ENCODE measurements at regions not wholly inside any gene's neighbourhood (a gene's known extent, or its start where the extent isn't known, plus 50 kb on each side); places are given as distances from the start of the nearest gene placed in this dataset.
A peak's percentile ranks its signal among the peaks of the same experiment; 100 is the strongest.

DNA sequence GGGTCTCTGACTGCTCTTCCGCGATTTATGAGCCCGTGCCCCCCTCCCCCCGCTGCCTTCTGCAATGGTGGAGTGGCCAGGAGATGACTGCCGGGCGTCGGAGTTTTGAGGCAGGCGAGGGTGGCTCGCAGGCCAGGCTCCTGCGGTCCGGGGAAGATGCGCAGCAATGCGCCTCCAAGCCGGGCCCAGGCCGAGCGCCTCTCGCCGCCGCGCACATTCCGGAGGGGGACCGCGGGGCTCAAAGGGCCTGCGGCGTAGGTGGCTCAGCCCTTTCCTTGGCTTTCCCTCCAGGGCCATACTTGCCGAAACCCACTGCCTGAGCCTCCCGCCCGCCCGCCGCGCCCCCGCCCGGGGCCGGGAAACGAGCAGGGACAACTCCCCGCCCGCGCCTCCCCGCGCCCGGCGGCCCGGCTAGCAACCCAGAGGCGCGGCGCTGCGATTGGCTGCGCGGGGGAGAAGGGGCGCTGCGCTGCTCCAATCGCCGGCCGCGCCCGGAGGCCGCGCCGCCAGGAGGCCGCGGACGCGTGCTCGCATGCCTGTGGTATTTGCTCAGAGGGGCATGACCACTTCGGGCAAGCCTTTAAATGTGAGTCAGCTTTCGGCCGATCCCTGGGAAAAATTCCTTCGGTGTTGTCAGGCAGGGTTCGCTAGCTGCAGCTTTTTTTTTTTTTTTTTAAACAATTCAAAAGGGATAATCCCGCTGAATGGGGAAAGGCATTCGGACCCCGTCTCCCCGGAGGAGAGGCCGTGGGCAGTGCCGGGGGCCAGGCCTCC lies 157.9 kb upstream of the PARP11 start:
- Histone ChIP-seq H3K27ac (ENCODE audit: low read depth, low read length) (peak overlapping the region; percentile 62), H3K4me3 (ENCODE audit: low read depth in 1 of 2, low read length in 2 of 2) (peak overlapping the region; percentile 32 to 66), H3K9ac (ENCODE audit: low read depth in 1 of 2, low read length in 2 of 2) (peak overlapping the region; percentile 42 to 55), H3K27me3 (ENCODE audit: control insufficient read depth in 1 of 2, insufficient read depth in 2 of 2, low read length in 2 of 2) (no peaks in the 10 kb centered on the region), H3K9me3 (ENCODE audit: control insufficient read depth in 1 of 2, low read length in 2 of 2) (no peaks in the 10 kb centered on the region), H3K36me3 (ENCODE audit: control insufficient read depth in 1 of 2, insufficient read depth in 2 of 2, low read length in 2 of 2) (no peaks in the 10 kb centered on the region), H3K4me1 (ENCODE audit: control insufficient read depth in 1 of 2, insufficient read depth in 2 of 2, low read length in 2 of 2) (peaks cover 41 to 45% of the 10 kb centered on the region in 2 donors)

DNA sequence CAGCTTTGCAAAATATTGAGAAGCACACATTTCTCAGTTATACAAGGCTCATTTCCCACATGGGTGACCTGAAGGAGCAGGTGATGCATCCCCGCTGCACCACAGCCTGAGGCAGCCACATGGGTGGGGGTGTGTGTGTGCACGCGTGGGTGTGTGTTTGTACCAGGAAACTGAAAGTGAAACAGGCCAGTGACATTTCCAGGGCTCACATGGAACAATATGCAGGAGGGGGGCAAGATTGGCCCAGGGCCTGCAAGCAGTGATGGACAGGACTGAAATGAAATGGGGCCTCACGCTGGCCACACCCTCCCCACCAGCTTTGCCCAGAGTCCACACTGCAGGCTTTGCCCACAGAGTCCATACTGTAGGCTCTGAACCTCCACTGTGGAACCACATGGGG lies 154.2 kb upstream of the PARP11 start:
- H3K9me3 ChIP-seq (ENCODE audit: control insufficient read depth in 1 of 2, low read length in 2 of 2): no peaks in the 10 kb centered on the region
- H3K4me1 ChIP-seq (ENCODE audit: control insufficient read depth in 1 of 2, insufficient read depth in 2 of 2, low read length in 2 of 2): peaks cover 34 to 41% of the 10 kb centered on the region in 2 donors
- no peak overlapping the region for H3K4me3 ChIP-seq (ENCODE audit: low read depth in 1 of 2, low read length in 2 of 2)
- no peaks in the 10 kb centered on the region for H3K36me3 ChIP-seq (ENCODE audit: control insufficient read depth in 1 of 2, insufficient read depth in 2 of 2, low read length in 2 of 2)
- no peak overlapping the region for H3K27ac ChIP-seq (ENCODE audit: low read depth, low read length)
- no peak overlapping the region for H3K9ac ChIP-seq (ENCODE audit: low read depth in 1 of 2, low read length in 2 of 2)
- no peaks in the 10 kb centered on the region for H3K27me3 ChIP-seq (ENCODE audit: control insufficient read depth in 1 of 2, insufficient read depth in 2 of 2, low read length in 2 of 2)

DNA sequence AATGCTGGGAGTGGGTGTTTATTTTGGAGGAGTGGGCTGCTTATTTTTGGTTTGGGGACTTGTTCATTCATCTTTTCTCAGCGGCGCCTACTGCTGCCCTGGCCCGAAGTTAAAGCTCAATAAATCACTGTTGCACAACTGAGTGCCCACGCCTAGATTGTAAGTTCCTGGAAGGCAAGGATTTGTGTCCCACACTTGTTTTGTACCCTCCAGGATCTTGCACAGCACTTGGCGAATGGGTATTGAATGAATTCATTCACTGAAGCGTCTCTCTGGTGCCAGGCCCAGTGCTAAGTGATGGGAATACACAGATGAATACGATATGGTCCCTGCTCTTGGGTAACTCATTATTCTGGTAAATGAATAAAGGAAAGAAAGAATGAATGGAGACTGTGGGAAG lies 153.3 kb upstream of the PARP11 start:
- Histone ChIP-seq H3K4me3 (ENCODE audit: low read depth in 1 of 2, low read length in 2 of 2) (no peak overlapping the region), H3K9ac (ENCODE audit: low read depth in 1 of 2, low read length in 2 of 2) (no peak overlapping the region), H3K4me1 (ENCODE audit: control insufficient read depth in 1 of 2, insufficient read depth in 2 of 2, low read length in 2 of 2) (peaks cover 26 to 36% of the 10 kb centered on the region in 2 donors), H3K27me3 (ENCODE audit: control insufficient read depth in 1 of 2, insufficient read depth in 2 of 2, low read length in 2 of 2) (no peaks in the 10 kb centered on the region), H3K9me3 (ENCODE audit: control insufficient read depth in 1 of 2, low read length in 2 of 2) (no peaks in the 10 kb centered on the region), H3K36me3 (ENCODE audit: control insufficient read depth in 1 of 2, insufficient read depth in 2 of 2, low read length in 2 of 2) (no peaks in the 10 kb centered on the region), H3K27ac (ENCODE audit: low read depth, low read length) (no peak overlapping the region)

DNA sequence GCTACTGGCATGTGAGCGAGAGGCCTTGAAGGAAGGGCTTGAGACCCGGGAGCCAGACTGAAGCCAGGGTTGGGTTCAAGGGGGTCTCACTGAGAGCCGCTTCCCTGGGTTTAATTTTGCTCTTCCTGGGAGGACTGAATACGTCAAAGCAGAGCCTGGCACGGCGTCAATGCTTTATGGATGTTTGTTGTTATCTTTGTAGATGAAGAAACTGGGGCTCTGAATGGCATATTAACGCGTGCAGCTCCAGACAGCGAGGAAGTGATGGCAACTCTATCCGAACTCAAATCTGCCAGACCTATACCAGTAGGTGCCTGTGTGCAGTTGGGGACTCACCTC lies 152.8 kb upstream of the PARP11 start:
- H3K9me3 ChIP-seq (ENCODE audit: control insufficient read depth in 1 of 2, low read length in 2 of 2): no peaks in the 10 kb centered on the region
- H3K27ac ChIP-seq (ENCODE audit: low read depth, low read length): no peak overlapping the region
- H3K9ac ChIP-seq (ENCODE audit: low read depth in 1 of 2, low read length in 2 of 2): no peak overlapping the region
- no peaks in the 10 kb centered on the region for H3K36me3 ChIP-seq (ENCODE audit: control insufficient read depth in 1 of 2, insufficient read depth in 2 of 2, low read length in 2 of 2)
- H3K4me1 ChIP-seq (ENCODE audit: control insufficient read depth in 1 of 2, insufficient read depth in 2 of 2, low read length in 2 of 2): peaks cover 26 to 34% of the 10 kb centered on the region in 2 donors
- no peak overlapping the region for H3K4me3 ChIP-seq (ENCODE audit: low read depth in 1 of 2, low read length in 2 of 2)
- no peaks in the 10 kb centered on the region for H3K27me3 ChIP-seq (ENCODE audit: control insufficient read depth in 1 of 2, insufficient read depth in 2 of 2, low read length in 2 of 2)

DNA sequence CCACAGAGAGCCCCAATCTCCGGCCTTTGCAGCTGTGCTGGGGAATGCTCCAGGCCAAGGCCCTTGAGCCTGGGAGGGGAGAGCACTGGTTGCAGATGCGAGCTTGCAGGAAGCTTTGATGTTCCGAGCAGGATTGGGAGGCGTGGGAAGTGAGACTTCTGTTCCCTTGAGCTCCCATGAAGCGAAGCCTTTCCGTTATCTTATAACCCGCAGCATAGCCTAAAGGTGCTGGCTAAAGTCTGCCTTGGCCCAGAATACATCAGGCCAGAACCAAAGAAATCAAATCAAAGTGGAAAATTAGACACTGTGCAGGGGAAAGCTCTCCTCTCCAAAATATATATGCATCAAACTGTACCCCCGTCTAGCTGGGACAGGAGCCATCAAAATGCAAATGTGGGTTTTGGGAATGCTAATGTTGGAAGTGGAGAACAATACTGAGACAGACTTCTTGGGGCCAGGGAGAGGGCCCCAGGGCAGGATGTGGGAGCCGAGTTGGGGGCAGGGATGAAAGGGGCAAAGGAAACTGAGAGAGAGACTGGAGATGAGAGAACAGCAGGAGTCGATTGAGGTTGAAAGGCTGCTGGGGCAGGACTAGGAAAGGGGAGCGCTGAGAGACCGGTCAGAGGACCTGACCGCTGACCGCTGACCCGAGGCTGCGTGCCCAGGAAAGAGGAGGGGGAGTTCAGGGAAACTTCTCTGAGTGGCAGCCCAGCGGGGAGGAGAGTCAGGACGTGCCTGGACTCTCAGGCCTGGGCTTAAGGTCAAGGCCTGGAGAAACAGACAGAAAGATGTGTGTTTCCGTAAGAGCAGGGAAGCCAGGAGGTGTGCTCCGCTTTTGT lies 152.2 kb upstream of the PARP11 start:
- no peak overlapping the region for H3K4me3 ChIP-seq (ENCODE audit: low read depth in 1 of 2, low read length in 2 of 2)
- H3K4me1 ChIP-seq (ENCODE audit: control insufficient read depth in 1 of 2, insufficient read depth in 2 of 2, low read length in 2 of 2): peaks cover 26 to 30% of the 10 kb centered on the region in 2 donors
- H3K27me3 ChIP-seq (ENCODE audit: control insufficient read depth in 1 of 2, insufficient read depth in 2 of 2, low read length in 2 of 2): no peaks in the 10 kb centered on the region
- H3K9ac ChIP-seq (ENCODE audit: low read depth in 1 of 2, low read length in 2 of 2): no peak overlapping the region
- H3K9me3 ChIP-seq (ENCODE audit: control insufficient read depth in 1 of 2, low read length in 2 of 2): no peaks in the 10 kb centered on the region
- no peaks in the 10 kb centered on the region for H3K36me3 ChIP-seq (ENCODE audit: control insufficient read depth in 1 of 2, insufficient read depth in 2 of 2, low read length in 2 of 2)
- no peak overlapping the region for H3K27ac ChIP-seq (ENCODE audit: low read depth, low read length)

DNA sequence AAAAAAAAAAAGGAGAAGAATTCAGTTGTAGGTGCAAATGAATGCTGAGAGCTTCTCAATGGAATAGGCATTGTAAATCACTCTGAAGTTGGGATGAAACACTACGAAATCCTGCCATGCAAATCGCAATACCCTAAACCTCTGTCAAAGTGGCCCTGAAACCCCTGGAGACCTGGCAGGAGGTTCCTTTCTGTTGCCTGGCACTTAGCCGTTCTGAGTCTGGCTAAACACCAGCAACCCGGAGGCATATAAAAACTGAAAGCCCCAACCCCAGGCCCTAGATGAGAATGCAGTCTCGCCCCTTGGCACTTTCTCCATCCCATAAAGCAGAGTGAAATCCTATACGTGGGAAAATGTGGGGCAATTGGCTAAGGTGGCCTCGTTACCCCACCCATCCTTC lies 151.5 kb upstream of the PARP11 start:
- Histone ChIP-seq H3K27me3 (ENCODE audit: control insufficient read depth in 1 of 2, insufficient read depth in 2 of 2, low read length in 2 of 2) (no peaks in the 10 kb centered on the region), H3K4me3 (ENCODE audit: low read depth in 1 of 2, low read length in 2 of 2) (no peak overlapping the region)

DNA sequence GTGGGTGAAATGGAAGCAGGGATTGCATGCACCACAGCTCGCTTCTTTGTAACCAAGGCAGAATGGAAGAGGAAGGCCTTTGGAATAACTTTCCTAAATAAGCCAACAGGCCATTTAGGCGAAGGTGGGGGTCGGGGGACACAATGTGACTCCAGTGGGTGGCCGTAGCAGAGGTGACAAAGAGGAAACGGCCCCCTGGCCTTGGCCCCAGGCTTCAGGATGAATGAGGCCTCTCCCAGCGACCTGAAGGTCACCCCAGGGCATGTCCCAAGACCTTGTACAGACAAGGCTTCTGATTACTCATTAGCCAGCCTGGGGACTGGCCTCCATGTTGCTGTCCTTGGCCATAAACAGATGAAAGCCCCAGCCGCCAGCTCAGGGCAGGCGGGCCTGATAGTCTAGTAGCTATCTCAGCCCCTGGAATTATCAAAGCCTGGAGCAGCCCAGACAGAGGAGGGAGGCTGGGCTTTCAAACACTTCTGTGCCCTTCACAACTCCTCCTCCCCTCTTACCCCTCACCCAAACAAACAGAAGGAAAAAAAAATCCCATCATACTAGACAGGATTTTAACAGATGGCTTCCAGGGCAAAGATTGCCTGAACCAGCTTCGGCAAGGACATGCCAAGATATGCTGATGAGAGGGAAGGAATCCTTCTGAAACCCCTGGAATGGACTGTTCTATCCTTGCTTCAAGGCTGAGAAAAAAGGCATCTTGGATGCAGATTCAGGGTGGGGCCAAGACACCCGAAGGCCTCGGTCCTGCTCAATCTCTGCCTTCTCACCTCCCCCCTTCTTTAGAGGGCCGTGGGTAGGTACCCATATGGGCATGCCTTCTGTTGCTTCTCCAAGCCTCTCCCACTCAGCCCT lies 142.3 kb upstream of the PARP11 start:
- peak overlapping the region in 1 of 2 donors; percentile 32 for H3K9ac ChIP-seq (ENCODE audit: low read depth in 1 of 2, low read length in 2 of 2)
- no peaks in the 10 kb centered on the region for H3K36me3 ChIP-seq (ENCODE audit: control insufficient read depth in 1 of 2, insufficient read depth in 2 of 2, low read length in 2 of 2)
- H3K27ac ChIP-seq (ENCODE audit: low read depth, low read length): no peak overlapping the region
- H3K27me3 ChIP-seq (ENCODE audit: control insufficient read depth in 1 of 2, insufficient read depth in 2 of 2, low read length in 2 of 2): no peaks in the 10 kb centered on the region
- H3K4me1 ChIP-seq (ENCODE audit: control insufficient read depth in 1 of 2, insufficient read depth in 2 of 2, low read length in 2 of 2): peaks cover 37 to 39% of the 10 kb centered on the region in 2 donors
- H3K4me3 ChIP-seq (ENCODE audit: low read depth in 1 of 2, low read length in 2 of 2): no peak overlapping the region
- no peaks in the 10 kb centered on the region for H3K9me3 ChIP-seq (ENCODE audit: control insufficient read depth in 1 of 2, low read length in 2 of 2)

More for the DNA sequence above, 151.5 kb upstream of the PARP11 start:
- H3K9me3 ChIP-seq (ENCODE audit: control insufficient read depth in 1 of 2, low read length in 2 of 2): no peaks in the 10 kb centered on the region
- H3K36me3 ChIP-seq (ENCODE audit: control insufficient read depth in 1 of 2, insufficient read depth in 2 of 2, low read length in 2 of 2): no peaks in the 10 kb centered on the region
- H3K4me1 ChIP-seq (ENCODE audit: control insufficient read depth in 1 of 2, insufficient read depth in 2 of 2, low read length in 2 of 2): peaks cover 26 to 28% of the 10 kb centered on the region in 2 donors
- no peak overlapping the region for H3K27ac ChIP-seq (ENCODE audit: low read depth, low read length)
- no peak overlapping the region for H3K9ac ChIP-seq (ENCODE audit: low read depth in 1 of 2, low read length in 2 of 2)

DNA sequence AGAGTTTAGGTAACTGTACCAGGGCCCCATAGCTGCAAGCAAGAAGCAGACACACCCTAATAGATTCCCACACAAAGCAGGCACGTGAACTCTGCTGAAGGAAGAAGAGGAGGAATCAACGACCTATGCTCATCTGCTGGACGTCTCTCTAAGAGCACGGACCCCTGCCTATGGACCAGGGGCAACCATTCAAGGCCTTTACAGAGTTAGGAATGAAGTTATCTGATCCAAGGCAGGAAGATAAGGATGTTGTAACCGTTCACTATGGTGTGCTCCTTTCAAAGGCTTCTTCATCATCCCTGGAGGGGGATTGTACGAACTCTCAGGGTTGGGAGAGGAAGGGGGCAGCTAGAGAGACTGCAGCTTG lies 141.6 kb upstream of the PARP11 start:
- H3K9me3 ChIP-seq (ENCODE audit: control insufficient read depth in 1 of 2, low read length in 2 of 2): no peaks in the 10 kb centered on the region
- no peaks in the 10 kb centered on the region for H3K36me3 ChIP-seq (ENCODE audit: control insufficient read depth in 1 of 2, insufficient read depth in 2 of 2, low read length in 2 of 2)
- H3K4me1 ChIP-seq (ENCODE audit: control insufficient read depth in 1 of 2, insufficient read depth in 2 of 2, low read length in 2 of 2): peaks cover 37 to 39% of the 10 kb centered on the region in 2 donors
- no peak overlapping the region for H3K4me3 ChIP-seq (ENCODE audit: low read depth in 1 of 2, low read length in 2 of 2)
- H3K9ac ChIP-seq (ENCODE audit: low read depth in 1 of 2, low read length in 2 of 2): no peak overlapping the region
- no peak overlapping the region for H3K27ac ChIP-seq (ENCODE audit: low read depth, low read length)
- H3K27me3 ChIP-seq (ENCODE audit: control insufficient read depth in 1 of 2, insufficient read depth in 2 of 2, low read length in 2 of 2): no peaks in the 10 kb centered on the region

DNA sequence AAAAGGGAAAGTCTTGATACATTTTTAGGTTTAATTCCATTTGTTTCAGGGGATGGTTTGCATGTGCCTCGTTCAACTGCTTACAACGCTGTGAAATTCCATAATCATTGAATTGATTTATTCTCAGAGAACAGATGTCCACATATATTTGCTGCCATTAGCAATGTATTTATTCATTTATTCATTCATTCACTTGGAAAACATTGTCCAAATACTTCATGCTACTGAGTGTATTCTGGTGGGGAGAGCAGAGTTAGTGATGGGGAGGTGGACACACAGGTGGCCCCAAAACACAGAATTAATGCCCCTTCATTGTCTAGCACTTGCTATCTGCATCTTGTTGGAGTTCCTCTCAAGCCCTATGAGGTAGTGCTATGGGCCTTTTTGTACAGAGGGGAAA lies 141.2 kb upstream of the PARP11 start:
- Histone ChIP-seq H3K9ac (ENCODE audit: low read depth in 1 of 2, low read length in 2 of 2) (no peak overlapping the region), H3K27me3 (ENCODE audit: control insufficient read depth in 1 of 2, insufficient read depth in 2 of 2, low read length in 2 of 2) (no peaks in the 10 kb centered on the region), H3K27ac (ENCODE audit: low read depth, low read length) (no peak overlapping the region), H3K36me3 (ENCODE audit: control insufficient read depth in 1 of 2, insufficient read depth in 2 of 2, low read length in 2 of 2) (no peaks in the 10 kb centered on the region), H3K4me3 (ENCODE audit: low read depth in 1 of 2, low read length in 2 of 2) (no peak overlapping the region), H3K4me1 (ENCODE audit: control insufficient read depth in 1 of 2, insufficient read depth in 2 of 2, low read length in 2 of 2) (peaks cover 37 to 39% of the 10 kb centered on the region in 2 donors), H3K9me3 (ENCODE audit: control insufficient read depth in 1 of 2, low read length in 2 of 2) (no peaks in the 10 kb centered on the region)
